Amniotic stem cell (primary cell): ENCODE measurements at regions not wholly inside any gene's neighbourhood (a gene's known extent, or its start where the extent isn't known, plus 50 kb on each side); places are given as distances from the start of the nearest gene placed in this dataset.

Experiments used
- DNase-seq: peaks from one replicate; lab custom pipeline; 2025; lab: John Stamatoyannopoulos, UW

GRCh38 chr4:155616117-155616516 lies 50.5 kb upstream of the GUCY1A1 start:
- peak; percentile 10 for DNase-seq

- no peak for DNase-seq
Observed at GRCh38 chr4:155615081-155615887, 51.4 kb upstream of the GUCY1A1 start.

DNA sequence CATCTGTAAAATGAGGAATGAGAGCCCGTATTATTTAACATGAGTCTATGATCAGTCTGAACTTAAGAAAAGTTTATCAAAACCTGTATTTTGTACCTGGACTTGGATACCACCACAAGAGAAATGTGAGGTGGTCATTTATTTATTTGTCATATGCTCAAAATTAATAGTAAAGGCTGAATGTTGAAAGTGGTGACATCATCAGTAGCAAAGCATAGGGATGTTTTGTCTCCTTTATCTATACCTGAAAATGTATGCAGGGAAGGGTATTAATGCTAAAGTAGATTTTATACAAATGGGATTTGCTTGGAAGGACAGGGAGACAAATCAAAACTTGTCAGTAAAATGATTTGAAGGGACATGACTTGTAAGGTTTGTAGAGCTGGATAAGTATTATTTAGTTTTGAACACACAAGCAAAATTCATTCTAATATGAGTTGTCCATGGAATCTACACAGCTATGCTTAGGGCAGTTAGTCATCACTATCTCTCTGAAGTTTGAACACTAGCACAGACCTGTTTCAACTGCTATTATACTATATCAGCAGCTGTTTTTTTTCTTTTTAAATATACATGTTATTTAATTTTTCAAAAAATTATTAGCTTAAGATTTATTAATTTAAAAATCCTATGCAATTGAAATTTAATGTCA lies 52.4 kb upstream of the GUCY1A1 start:
- DNase-seq, result no peak

- DNase-seq, result no peak
Observed at GRCh38 chr4:155612074-155612473, 54.6 kb upstream of the GUCY1A1 start.

DNA sequence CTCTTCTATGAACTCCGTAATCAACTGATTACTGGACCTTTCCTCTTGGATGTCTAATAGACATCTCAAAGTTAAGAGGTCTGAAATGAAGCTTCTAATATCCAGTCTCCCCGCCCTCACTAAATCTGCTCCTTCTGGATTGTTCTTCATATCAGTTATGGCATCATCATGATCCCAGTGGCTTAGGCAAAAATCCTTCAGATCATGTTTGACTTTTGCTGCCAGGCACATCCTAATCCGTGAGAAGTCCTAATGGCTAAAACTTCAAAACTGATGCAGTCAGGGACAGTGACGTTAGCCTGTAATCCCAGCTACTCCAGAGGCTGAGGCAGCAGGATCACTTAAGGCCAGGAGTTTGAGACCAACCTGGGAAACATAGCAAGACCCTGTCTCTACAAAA lies 55.1 kb upstream of the GUCY1A1 start:
- DNase-seq, result no peak

GRCh38 chr4:155610143-155610542 lies 56.5 kb upstream of the GUCY1A1 start:
- DNase-seq, result no peak

DNA sequence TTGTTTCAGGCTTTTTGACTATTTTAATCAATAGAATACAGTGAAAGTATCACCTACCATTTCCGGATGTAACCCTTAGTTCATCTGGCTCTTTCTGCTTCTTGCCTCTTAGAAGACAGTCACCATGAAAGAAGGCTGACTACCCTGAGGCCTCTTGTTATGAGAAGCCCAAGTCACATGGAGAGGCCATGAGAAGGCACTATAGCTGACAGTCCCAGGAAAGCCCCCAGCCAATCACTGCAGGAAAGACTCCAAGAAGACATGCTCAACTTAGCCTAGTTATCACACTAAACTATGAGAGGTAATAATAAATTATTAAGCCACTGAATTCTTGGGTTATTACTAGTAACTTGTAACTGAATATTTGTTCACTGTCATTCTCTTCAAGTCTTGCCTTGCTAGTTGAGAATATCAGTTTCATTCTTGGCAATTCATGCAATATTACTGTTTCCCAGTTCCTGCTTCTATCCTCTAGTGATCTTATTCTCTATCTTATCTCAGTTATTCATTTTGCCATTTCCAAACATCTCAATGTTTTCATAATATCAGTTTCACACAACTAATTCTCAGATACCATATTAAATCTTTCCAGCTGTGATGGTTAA lies 57.1 kb upstream of the GUCY1A1 start:
- DNase-seq, result no peak

GRCh38 chr4:155608225-155608885 lies 58.3 kb upstream of the GUCY1A1 start:
- DNase-seq, result no peak

GRCh38 chr4:155607481-155607880 lies 59.2 kb upstream of the GUCY1A1 start:
- DNase-seq, result no peak

- DNase-seq, result peak; percentile 65
Observed at GRCh38 chr4:155604718-155605626, 61.7 kb upstream of the GUCY1A1 start.

DNA sequence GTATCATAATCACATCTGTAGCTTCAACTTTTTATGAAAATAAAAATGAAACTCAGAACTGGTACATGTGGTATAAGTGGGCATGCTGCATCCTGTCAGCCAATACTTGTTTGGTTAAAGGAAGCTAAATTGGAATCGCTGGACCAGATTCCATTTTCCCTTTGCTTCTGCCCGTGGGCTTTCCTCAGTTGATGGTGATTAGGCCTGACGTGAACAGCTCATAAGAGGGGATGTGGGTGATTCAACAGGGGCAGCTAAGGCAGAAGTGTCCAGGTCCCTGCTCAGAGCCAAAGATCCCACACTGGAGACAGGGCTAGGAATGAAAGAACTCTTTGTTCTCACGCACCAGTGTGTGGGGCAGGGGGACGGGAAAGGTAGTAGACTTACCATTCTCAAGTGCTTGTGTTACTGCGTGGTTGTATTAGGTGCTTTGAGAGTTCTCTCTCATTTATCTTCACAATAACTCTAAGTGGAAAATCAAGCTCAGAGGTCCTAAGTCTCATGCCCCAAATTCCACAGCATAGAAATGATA lies 63.2 kb upstream of the GUCY1A1 start:
- DNase-seq, result no peak

DNA sequence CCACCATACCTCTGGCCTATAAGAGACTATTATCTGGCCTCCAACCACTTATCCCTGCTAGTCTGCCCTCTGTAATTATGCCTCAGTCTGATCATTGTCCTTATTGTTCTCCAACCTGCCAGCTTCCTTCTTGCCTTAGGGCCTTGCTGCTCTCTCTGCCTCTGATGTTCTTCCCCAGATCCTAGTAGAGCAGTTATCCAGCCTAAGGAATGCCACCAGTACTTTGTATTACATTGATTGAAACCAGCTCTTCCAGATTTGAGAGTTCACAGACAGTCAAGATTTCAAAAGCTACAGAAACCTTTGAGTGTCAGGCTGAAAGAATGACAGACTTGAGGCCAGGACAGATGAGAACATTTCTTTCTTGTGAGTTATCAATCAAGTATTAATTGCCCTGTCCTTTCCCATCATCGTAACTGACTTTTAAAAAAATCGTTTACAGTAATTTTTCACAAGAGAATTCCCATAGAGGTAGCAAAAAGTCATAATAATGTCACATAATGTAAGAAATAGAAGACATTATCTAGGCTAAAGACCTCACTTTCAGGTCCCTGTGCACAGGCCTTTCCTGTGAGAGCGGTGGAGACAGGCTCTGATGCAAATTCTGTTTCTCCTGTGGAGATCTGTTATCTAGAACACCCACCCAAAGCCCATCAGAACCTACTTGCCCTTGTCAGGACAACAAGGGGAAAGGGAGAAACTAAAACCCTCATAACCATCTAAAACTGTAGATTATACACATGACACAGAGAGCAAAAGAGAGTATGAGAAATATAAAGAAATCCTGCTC lies 64.1 kb upstream of the GUCY1A1 start:
- DNase-seq, result no peak

GRCh38 chr4:155600244-155600643 lies 66.4 kb upstream of the GUCY1A1 start:
- DNase-seq, result no peak

GRCh38 chr4:155599596-155599995 lies 67.1 kb upstream of the GUCY1A1 start:
- DNase-seq, result no peak

- no peak for DNase-seq
Observed at GRCh38 chr4:155599085-155599484, 67.6 kb upstream of the GUCY1A1 start.

DNA sequence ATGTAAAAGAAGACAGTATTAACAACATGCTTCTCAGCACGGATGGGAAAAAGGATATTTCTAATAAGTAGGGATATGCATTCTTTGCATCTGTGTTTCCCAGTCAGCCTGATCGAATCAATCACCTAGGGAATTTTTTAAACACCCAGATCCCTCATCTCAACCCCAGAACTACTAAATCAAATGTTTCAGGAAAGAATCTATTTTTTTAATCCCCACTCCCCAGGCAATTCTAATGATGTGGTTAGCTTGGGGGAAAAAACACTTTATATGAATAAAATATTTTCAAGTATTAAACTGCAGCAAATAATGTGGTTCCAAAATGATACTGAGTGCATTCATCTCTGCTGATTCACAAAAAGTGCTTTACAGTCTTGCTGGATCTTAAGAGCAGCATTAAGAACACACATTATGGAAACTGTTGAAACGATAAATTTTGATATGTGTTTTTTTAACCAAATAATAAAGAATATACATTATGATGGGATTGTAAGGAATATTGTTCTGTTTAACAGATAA lies 68.7 kb upstream of the GUCY1A1 start:
- DNase-seq, result no peak

- DNase-seq, result no peak
Observed at GRCh38 chr4:155597281-155597680, 69.4 kb upstream of the GUCY1A1 start.

- DNase-seq, result no peak
Observed at GRCh38 chr4:155593793-155594192, 72.9 kb upstream of the GUCY1A1 start.

- DNase-seq, result no peak
Observed at GRCh38 chr4:155592938-155593297, 73.7 kb upstream of the GUCY1A1 start.

- DNase-seq, result no peak
Observed at GRCh38 chr4:155592179-155592937, 74.3 kb upstream of the GUCY1A1 start.
